Erythroblast (primary cell): ENCODE measurements at regions not wholly inside any gene's neighbourhood (a gene's known extent, or its start where the extent isn't known, plus 50 kb on each side); places are given as distances from the start of the nearest gene placed in this dataset.

ENCODE experiments used
- DNase-seq, 2 experiments: peaks; one replicate each; lab custom pipeline; 2025; lab: John Stamatoyannopoulos, UW
- GATA1 ChIP-seq: IDR thresholded peaks from 2 replicates; pipeline ENCODE4 v1.6.1; 2011; ENCODE audit warnings: low read depth, mild to moderate bottlenecking, control low read depth, low read length, moderate library complexity
- POLR2A ChIP-seq: IDR thresholded peaks from 2 replicates; pipeline ENCODE4 v1.6.1; 2011; ENCODE audit warnings: mild to moderate bottlenecking, low read length

- no peak for TF ChIP-seq GATA1
- no peak for TF ChIP-seq POLR2A
- no peak for DNase-seq
Measured at GRCh38 chr10:131698232-131698631, 202.6 kb upstream of the PPP2R2D start.

GRCh38 chr10:131698986-131699385, 201.8 kb upstream of the PPP2R2D start:
- TF ChIP-seq GATA1 (no peak), POLR2A (no peak)

GRCh38 chr10:131700032-131700431, 200.8 kb upstream of the PPP2R2D start:
- TF ChIP-seq POLR2A (no peak), GATA1 (no peak)
- DNase-seq = no peak

More at GRCh38 chr10:131698986-131699385, 201.8 kb upstream of the PPP2R2D start:
- no peak for DNase-seq

- TF ChIP-seq GATA1 (no peak), POLR2A (no peak)
- no peak for DNase-seq
Measured at GRCh38 chr10:131700506-131700905, 200.3 kb upstream of the PPP2R2D start.

GRCh38 chr10:131701131-131701947, 199.5 kb upstream of the PPP2R2D start:
- DNase-seq = no peak
- TF ChIP-seq GATA1 (no peak), POLR2A (no peak)

GRCh38 chr10:131702531-131703356, 198.1 kb upstream of the PPP2R2D start:
- TF ChIP-seq POLR2A (no peak), GATA1 (no peak)
- no peak for DNase-seq

GRCh38 chr10:131703541-131703940, 197.3 kb upstream of the PPP2R2D start:
- TF ChIP-seq POLR2A (no peak), GATA1 (no peak)
- DNase-seq = no peak

- TF ChIP-seq GATA1 (no peak), POLR2A (no peak)
- DNase-seq = no peak
Measured at GRCh38 chr10:131703941-131704340, 196.9 kb upstream of the PPP2R2D start.

- DNase-seq = no peak
- no peak for TF ChIP-seq GATA1
- no peak for TF ChIP-seq POLR2A
Measured at GRCh38 chr10:131706476-131706875, 194.3 kb upstream of the PPP2R2D start.

- TF ChIP-seq POLR2A (no peak), GATA1 (no peak)
Measured at GRCh38 chr10:131706952-131707351, 193.9 kb upstream of the PPP2R2D start.

GRCh38 chr10:131708225-131708880, 192.5 kb upstream of the PPP2R2D start:
- no peak for TF ChIP-seq GATA1
- TF ChIP-seq POLR2A = no peak
- DNase-seq = no peak

More at GRCh38 chr10:131706952-131707351, 193.9 kb upstream of the PPP2R2D start:
- no peak for DNase-seq

GRCh38 chr10:131710142-131710861, 190.5 kb upstream of the PPP2R2D start:
- TF ChIP-seq GATA1 = no peak
- TF ChIP-seq POLR2A = no peak
- DNase-seq = no peak

- DNase-seq = no peak
- no peak for TF ChIP-seq GATA1
Measured at GRCh38 chr10:131722121-131722520, 178.7 kb upstream of the PPP2R2D start.
